Heart right ventricle (tissue), 16 donors: ENCODE measurements at regions not wholly inside any gene's neighbourhood (a gene's known extent, or its start where the extent isn't known, plus 50 kb on each side); places are given as distances from the start of the nearest gene placed in this dataset.

ENCODE experiments used
- ATAC-seq, 8 donors: fragments of 200-7000 bp; cut with Tn5 transposase; one replicate each; pipeline ENCODE4 v1.9.1; 2020; ENCODE audit warnings: mild to moderate bottlenecking in 8 of 8, moderate library complexity in 8 of 8, moderate number of reproducible peaks in 1 of 8
- DNase-seq, 2 donors: peaks; one replicate each; pipeline ENCODE4 v3.0.0-alpha.2; 2020
- H3K27ac ChIP-seq, 10 donors: fragments of 200-600 bp; sonication (generic) in 2 of 10; one replicate each; pipeline versions ENCODE4 v1.5.0 to v1.8.0; 2020 to 2022; ENCODE audit warnings: mild to moderate bottlenecking in 3 of 10
- H3K27me3 ChIP-seq, 7 donors: fragments of 200-600 bp; one replicate each; pipeline ENCODE4 v1.8.0; 2021 to 2022; ENCODE audit warnings: mild to moderate bottlenecking in 2 of 7
- H3K36me3 ChIP-seq, 9 donors: fragments of 200-600 bp; sonication (generic) in 1 of 9; one replicate each; pipeline versions ENCODE4 v1.5.0 to v1.8.0; 2020 to 2022; ENCODE audit warnings: mild to moderate bottlenecking in 2 of 9
- H3K4me1 ChIP-seq, 9 donors: fragments of 200-600 bp; sonication (generic) in 1 of 9; one replicate each; pipeline versions ENCODE4 v1.5.0 to v1.8.0; 2020 to 2022; ENCODE audit warnings: mild to moderate bottlenecking in 4 of 9
- H3K4me3 ChIP-seq, 10 donors: fragments of 200-600 bp; sonication (generic) in 2 of 10; one replicate each; pipeline versions ENCODE4 v1.5.0 to v1.8.0; 2020 to 2022; ENCODE audit warnings: mild to moderate bottlenecking in 7 of 10, moderate library complexity in 2 of 10
- H3K9me3 ChIP-seq, 11 donors: fragments of 200-600 bp in 10 of 11; sonication (generic) in 2 of 11; one replicate each; pipeline versions ENCODE4 v1.5.0 to v1.8.0; 2013 to 2022; ENCODE audit warnings: mild to moderate bottlenecking in 2 of 11, control low read depth in 1 of 11, moderate library complexity in 1 of 11
- WGBS, 2 donors: extraction: QIAGEN DNeasy Blood & Tissue Kit; methylation state at CpG; one replicate each; pipeline ENCODE4 v1.1.7; 2013; ENCODE audit warnings: inconsistent platforms in 1 of 2; 5-methylcytosine and 5-hydroxymethylcytosine counted together
- intact Hi-C, 10 donors: fragments of 100-400 bp; cut with DNase I; formaldehyde crosslinking; loops; one replicate each; pipeline versions ENCODE4 v1.11.1 to v1.14.2; 2022
- TF ChIP-seq, protein P1 (sequence below), 9 donors: fragments of 200-600 bp; sonication (generic) in 2 of 9; IDR thresholded peaks; one replicate each; pipeline versions ENCODE4 v1.5.0 to v1.8.0; 2021 to 2022; ENCODE audit warnings: antibody characterized with exemption in 9 of 9, mild to moderate bottlenecking in 5 of 9, moderate library complexity in 1 of 9
- donor health status: Arrhythmogenic right ventricular cardiomyopathy.
- donor health status: ischemic (EF 13 %, LVEDD 7.1; RV severe dilation, severe dysfunction).
- donor health status: healthy with polysubstance abuse.
- donor health status: DM: no; HTN: yes; CAD: no.
- donor health status: DM: no; HTN: no; CAD: no.
- donor health status: ischemic (EF 25% LVEDD 6.9; RV normal size, moderate dysfunction).
- donor health status: ischemic (EF 25% LVEDD 5.7; RV mildly dilated, moderate dysfunction).
- donor health status: healthy.
- donor health status: DM: yes; HTN: yes; CAD: no.
- donor health status: Ischemic cardiomyopathy.
- donor health status: ischemic (EF 35%, LVEDD 5.7; RV mildly dilated, moderate dysfunction).
- donor health status: nonischemic (EF 11% LVEDD 7.7; RV severe dilation, severe dysfunction).
- donor health status: DM: yes; HTN: yes; CAD: no.
- donor health status: PGD.
- donor health status: ischemic (EF 29% LVEDD 5.4; RV normal size, mild dysfunction).
- donor health status: nonischemic (EF 23%, LVEDD 6.1; RV moderate dilation, normal function).

DNA sequence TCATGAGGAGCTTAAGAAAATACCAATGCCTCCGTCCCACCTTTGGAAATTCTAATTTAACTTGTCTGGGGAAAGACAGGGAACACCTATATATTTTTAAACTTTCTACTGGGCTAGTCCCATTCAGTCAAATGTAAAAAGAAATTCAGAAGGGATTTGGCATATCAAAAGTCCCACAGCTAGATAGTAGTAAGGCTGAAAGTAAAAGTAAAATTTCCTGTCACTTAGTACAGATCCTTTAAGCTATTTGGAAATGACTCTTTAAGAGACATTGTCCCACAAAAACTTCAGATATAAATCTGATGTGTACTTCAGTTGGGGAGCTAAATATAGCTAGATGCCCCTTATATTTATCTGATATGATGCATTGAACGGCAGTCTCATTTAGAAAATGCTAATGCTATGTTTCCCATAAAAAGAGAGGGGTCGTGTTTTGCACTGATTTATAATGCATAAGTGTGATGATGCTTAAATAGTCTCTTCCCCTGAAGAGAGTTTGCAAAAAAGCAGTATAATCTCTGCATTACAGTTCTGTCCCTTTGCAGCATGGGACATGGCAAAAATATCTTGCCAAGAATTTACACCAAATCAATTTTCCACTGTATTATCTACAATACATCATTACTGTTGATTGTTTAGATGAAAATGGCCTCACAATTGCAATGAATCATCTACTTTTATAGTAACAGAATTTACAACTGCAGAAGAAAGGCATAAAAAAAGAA lies 860.8 kb upstream of the MAP3K7 start:
- intact Hi-C loops = no loop called here
- WGBS, 2 donors = 72 to 77% methylated on average over 3 of the region's 3 CpGs
- H3K4me3 ChIP-seq = no peak overlapping the region
- no peaks in the 10 kb centered on the region for H3K27me3 ChIP-seq
- H3K4me1 ChIP-seq = no peaks in the 10 kb centered on the region
- no peaks in the 10 kb centered on the region for H3K9me3 ChIP-seq
- ATAC-seq = no peak
- no peak for DNase-seq
- no peak overlapping the region for H3K27ac ChIP-seq
- TF ChIP-seq, protein P1, sequence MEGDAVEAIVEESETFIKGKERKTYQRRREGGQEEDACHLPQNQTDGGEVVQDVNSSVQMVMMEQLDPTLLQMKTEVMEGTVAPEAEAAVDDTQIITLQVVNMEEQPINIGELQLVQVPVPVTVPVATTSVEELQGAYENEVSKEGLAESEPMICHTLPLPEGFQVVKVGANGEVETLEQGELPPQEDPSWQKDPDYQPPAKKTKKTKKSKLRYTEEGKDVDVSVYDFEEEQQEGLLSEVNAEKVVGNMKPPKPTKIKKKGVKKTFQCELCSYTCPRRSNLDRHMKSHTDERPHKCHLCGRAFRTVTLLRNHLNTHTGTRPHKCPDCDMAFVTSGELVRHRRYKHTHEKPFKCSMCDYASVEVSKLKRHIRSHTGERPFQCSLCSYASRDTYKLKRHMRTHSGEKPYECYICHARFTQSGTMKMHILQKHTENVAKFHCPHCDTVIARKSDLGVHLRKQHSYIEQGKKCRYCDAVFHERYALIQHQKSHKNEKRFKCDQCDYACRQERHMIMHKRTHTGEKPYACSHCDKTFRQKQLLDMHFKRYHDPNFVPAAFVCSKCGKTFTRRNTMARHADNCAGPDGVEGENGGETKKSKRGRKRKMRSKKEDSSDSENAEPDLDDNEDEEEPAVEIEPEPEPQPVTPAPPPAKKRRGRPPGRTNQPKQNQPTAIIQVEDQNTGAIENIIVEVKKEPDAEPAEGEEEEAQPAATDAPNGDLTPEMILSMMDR (IDR thresholded peaks at IDR 0.05) = no peak
- no peaks in the 10 kb centered on the region for H3K36me3 ChIP-seq

DNA sequence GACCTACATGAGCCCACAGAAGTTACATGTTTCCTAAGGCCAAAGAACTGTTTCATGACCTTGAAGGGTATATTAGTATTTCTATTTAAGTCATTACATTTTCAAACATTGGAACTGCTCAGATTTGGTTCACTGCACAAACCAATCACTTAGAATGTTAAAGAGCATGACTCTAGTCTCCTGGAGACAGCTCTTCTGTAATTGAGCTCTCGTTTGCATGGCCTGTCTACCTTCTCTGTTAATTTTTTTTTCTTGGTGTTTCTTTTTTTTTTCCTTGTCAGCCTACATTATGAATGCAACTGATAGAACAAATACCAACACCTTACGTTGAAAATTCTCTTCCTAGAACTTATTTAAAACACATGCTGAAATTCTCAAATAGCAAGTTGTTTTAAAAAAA lies 860.2 kb upstream of the MAP3K7 start:
- 70 to 76% methylated on average over 2 of the region's 2 CpGs for WGBS, 2 donors
- ATAC-seq (no peak), DNase-seq (no peak)
- H3K27me3 ChIP-seq = no peaks in the 10 kb centered on the region
- H3K36me3 ChIP-seq = no peaks in the 10 kb centered on the region
- TF ChIP-seq, protein P1 (IDR thresholded peaks at IDR 0.05) = no peak
- H3K9me3 ChIP-seq = no peaks in the 10 kb centered on the region
- H3K4me3 ChIP-seq = no peak overlapping the region
- H3K4me1 ChIP-seq = no peaks in the 10 kb centered on the region
- no peak overlapping the region for H3K27ac ChIP-seq
- intact Hi-C loops = no loop called here

DNA sequence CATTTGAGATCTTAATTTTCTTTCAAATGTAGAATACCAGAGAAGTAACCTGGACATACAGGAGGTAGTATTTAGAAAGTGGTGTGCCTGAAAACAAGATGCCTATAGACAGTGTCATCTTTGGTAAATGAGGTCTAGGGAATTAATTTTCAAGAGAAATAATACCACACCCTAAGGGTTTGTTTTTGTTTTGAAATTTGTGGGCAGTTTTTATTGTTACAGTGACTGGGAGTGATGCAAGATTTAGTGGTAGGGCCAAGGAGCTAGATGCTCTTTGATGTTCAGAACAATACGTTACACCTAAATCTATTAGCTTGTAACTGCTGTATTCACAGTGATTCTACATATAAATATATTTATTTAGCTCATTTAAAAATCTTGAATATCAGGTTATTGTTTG lies 856.5 kb upstream of the MAP3K7 start:
- Histone ChIP-seq H3K4me1 (no peaks in the 10 kb centered on the region), H3K27me3 (no peaks in the 10 kb centered on the region), H3K9me3 (no peaks in the 10 kb centered on the region), H3K4me3 (no peak overlapping the region), H3K36me3 (no peaks in the 10 kb centered on the region), H3K27ac (no peak overlapping the region)
- WGBS, 2 donors = 83 to 84% methylated on average over 1 of the region's 1 CpG
- DNase-seq (no peak), ATAC-seq (no peak)
- TF ChIP-seq, protein P1 (IDR thresholded peaks at IDR 0.05) = no peak
- intact Hi-C loops = no loop called here

DNA sequence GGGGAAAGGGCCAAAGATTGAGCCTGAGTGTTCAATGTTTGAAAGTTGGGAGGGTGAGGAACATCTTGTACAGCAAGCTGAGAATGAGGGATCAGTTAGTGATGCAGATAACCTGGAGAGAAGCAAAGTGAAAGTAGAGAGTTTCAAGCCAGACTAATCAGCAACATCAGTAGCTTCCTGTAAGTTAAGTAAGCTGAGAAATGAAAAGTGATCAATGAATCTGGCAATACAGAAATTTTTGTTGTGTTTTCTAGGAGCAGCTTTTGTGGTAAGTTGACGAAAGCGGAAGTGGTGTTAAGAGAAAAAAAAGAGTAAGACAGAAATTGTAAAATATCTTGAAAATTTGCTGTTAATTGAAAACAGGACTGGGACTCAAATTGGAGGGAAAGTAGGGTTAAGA lies 855.5 kb upstream of the MAP3K7 start:
- no peaks in the 10 kb centered on the region for H3K4me1 ChIP-seq
- DNase-seq (no peak), ATAC-seq (no peak)
- TF ChIP-seq, protein P1 (IDR thresholded peaks at IDR 0.05) = no peak
- intact Hi-C loops = no loop called here
- no peaks in the 10 kb centered on the region for H3K9me3 ChIP-seq
- no peaks in the 10 kb centered on the region for H3K36me3 ChIP-seq
- 90 to 96% methylated on average over 2 of the region's 2 CpGs for WGBS, 2 donors
- no peak overlapping the region for H3K4me3 ChIP-seq
- H3K27me3 ChIP-seq = no peaks in the 10 kb centered on the region
- no peak overlapping the region for H3K27ac ChIP-seq
